Vagina (tissue), 2 donors: ENCODE measurements at regions not wholly inside any gene's neighbourhood (a gene's known extent, or its start where the extent isn't known, plus 50 kb on each side); places are given as distances from the start of the nearest gene placed in this dataset.

Experiments used
- CTCF ChIP-seq, 3 experiments: fragments of 450-650 bp in 2 of 3; fragments of 200-600 bp in 1 of 3; sonication (generic) in 1 of 3; IDR thresholded peaks; one replicate each; pipeline ENCODE4 v1.5.1; 2017 to 2019; ENCODE audit warnings: antibody characterized with exemption in 3 of 3, mild to moderate bottlenecking in 2 of 3, moderate library complexity in 2 of 3
- POLR2A ChIP-seq, 2 donors: fragments of 450-650 bp; IDR thresholded peaks; one replicate each; pipeline ENCODE4 v1.6.1; 2017; ENCODE audit warnings: antibody characterized with exemption in 2 of 2, mild to moderate bottlenecking in 2 of 2, moderate library complexity in 2 of 2
- POLR2AphosphoS5 ChIP-seq, 2 donors: sonication (generic); formaldehyde crosslinking; IDR thresholded peaks; one replicate each; pipeline ENCODE4 v1.9.0; 2017; ENCODE audit warnings: antibody characterized with exemption in 2 of 2, mild to moderate bottlenecking in 2 of 2, low read depth in 1 of 2; ENCODE audit not compliant: insufficient read depth in 1 of 2

DNA sequence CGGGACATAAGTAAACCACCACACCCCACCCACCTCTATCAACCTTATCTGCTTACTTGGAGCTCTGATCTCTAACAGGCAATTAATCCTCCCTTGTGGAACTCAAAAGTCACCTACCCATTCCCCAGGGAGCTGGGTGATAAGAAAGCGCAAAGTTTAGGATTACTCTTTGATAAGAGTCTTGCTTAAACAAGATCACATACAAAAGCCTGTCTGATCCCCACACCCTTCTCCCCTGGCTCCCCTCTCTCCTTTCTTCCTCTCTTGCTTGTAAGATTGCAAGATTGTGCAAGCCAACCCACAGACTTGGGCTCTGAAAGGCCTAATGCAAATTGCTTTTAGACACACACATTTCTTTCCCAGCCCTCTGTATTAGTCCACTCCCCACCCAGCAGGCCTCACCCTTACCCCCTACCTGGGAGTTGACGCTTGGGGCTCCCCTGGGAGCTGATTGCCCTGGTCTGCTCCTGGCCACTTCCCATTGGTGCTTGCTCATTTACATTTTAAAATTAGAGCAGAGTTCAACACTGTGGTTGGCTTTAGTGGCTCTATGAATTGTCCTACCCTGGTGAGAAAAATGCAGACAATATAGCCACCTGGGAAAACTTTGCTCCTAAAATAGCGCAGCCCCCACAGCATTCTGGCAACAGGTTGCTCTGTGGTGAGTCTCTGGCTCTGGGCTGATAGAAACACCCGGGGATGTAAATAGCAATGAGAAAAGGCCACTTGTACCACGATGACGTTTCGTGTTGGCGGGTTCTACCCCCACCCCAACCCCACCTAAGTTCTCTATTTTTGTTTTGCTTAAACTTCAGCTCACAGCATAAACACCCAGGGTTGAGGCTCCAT lies 58.9 kb upstream of the EPCAM start:
- TF ChIP-seq CTCF (IDR thresholded peaks at IDR 0.05) (no peak), POLR2AphosphoS5 (IDR thresholded peaks at IDR 0.05; ENCODE audit: insufficient read depth in 1 of 2, low read depth in 1 of 2) (no peak), POLR2A (IDR thresholded peaks at IDR 0.05) (no peak)
